Posterior cingulate gyrus (tissue), 11 donors: ENCODE measurements at regions not wholly inside any gene's neighbourhood (a gene's known extent, or its start where the extent isn't known, plus 50 kb on each side); places are given as distances from the start of the nearest gene placed in this dataset.

Experiments
- DNase-seq, 10 donors: peaks; one replicate each; pipeline versions ENCODE4 v3.0.0 to v3.0.0-alpha.2; 2020 to 2021; ENCODE audit warnings: mixed read lengths in 3 of 10
- intact Hi-C: fragments of 100-400 bp; cut with DNase I; formaldehyde crosslinking; loops from one replicate; pipeline ENCODE4 v1.15.1; 2023

- intact Hi-C loops: no loop called here
- DNase-seq: peak in 3 of 10 donors; percentile 62 to 91 (median 74)
Measured at GRCh38 chr18:10032331-10033015, 118.7 kb downstream of the VAPA start.

GRCh38 chr18:10033016-10033399 lies 119.2 kb downstream of the VAPA start:
- intact Hi-C loops: no loop called here
- peak in 1 of 10 donors; percentile 1 for DNase-seq

- DNase-seq: no peak
- intact Hi-C loops: no loop called here
Measured at GRCh38 chr18:10035281-10035991, 121.6 kb downstream of the VAPA start.

GRCh38 chr18:10036479-10036878 lies 122.7 kb downstream of the VAPA start:
- intact Hi-C loops: no loop called here
- no peak for DNase-seq

- no peak for DNase-seq
- intact Hi-C loops: no loop called here
Measured at GRCh38 chr18:10037181-10037580, 123.4 kb downstream of the VAPA start.

GRCh38 chr18:10038268-10038667 lies 124.5 kb downstream of the VAPA start:
- DNase-seq: no peak
- intact Hi-C loops: no loop called here

DNA sequence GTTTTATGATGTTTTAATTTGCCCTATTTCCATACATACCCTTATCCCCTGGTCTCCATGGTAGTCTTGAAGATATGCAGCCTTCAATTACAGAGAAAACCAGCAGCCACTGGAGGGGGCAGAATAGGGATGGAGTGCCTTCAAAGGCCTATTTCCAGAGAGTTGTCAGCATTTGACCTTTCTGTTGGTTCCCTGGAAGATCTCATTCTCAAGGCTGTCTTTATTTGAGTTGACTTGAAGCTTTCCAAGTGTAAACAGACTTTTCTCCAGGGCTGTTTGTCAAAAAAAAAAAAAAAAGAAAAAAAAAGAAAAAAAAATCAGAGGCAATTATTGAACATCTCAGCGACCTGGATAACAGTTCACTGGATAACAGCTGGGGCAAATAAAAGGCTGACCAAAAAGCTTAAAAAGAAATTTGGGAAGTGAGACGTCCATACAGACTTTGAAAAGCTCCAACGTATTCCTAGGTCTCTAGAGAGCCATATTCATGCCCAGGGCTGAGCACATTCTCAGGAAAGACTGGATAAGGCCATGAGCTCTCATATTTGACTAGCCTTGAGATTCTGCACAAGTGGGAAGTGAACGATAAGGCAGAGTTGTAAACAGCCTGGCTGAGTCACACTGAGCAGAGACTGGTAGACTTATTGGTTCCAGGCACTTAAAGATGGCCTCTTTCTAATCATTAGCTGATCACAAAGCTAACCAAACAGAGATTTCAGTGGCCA lies 126.6 kb downstream of the VAPA start:
- intact Hi-C loops: no loop called here
- no peak for DNase-seq

DNA sequence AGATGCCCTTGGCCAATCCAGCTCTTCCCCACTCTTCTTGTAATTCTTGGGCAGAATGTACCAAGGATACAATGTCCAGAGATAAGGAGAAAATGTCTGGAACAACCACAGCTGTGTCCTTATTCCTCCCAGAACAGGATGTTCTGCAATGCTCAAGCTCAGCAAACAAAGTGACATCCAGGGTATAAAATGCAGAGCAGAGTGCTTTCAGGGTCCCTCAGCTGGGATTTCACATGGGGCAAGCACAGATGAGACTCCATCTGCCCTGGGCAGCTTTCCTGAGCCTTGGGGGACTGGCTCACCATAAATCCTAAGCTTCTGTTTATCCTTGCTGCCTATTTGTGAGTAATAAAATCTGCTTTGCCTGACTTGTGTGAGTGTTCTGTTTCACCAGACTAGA lies 127.4 kb downstream of the VAPA start:
- intact Hi-C loops: no loop called here

DNA sequence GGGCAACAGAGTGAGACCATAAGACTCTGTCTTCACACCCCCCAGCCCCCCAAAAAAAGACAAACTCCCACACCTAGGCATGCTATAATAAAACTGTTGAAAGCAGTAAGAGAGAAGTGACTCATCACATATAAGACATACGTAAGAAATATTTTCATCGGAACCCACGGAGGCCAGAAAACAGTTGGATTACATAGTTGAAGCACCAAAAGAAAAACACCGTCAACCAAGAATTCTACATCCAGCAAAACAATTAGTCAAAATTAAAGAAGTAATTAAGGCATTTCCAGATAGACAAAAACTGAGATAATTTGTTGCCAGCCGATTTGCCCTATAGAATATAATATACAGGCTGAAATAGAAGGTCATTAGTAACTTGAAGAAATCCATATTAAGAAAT lies 128.7 kb downstream of the VAPA start:
- DNase-seq: no peak
- intact Hi-C loops: no loop called here

More for the DNA sequence above, 127.4 kb downstream of the VAPA start:
- DNase-seq: no peak

- no peak for DNase-seq
- intact Hi-C loops: no loop called here
Measured at GRCh38 chr18:10044054-10044453, 130.2 kb downstream of the VAPA start.

DNA sequence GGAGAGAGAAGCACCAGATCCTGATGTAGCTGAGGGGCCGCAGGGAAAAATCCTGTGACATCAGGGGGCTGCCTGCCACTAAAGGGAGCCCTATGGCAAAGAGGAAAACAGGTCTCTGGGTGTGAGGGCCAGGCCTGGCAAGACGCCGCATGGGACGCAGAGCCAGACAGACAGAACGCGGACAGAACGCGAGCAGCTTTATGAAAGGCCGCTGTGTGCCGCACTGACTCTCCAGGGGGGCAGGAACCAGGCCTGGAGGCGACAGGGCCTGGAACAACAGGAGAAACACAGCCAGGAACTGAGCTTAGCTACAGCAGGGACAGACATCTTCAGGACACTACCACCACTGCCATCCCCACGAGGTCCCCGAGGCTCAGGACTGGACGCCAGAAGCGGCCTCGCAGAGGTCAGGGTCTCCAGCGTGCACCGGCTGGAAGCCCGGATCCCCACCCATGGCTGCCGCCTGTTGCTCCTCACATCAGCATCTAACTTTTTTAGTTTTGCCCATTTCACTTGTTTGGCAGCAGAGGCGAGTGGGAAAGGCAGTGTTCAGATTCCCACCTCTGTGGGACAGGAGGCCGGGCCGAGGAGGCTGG lies 131.6 kb downstream of the VAPA start:
- peak in 8 of 10 donors; percentile 45 to 92 (median 72) for DNase-seq
- intact Hi-C loops: no loop called here

DNA sequence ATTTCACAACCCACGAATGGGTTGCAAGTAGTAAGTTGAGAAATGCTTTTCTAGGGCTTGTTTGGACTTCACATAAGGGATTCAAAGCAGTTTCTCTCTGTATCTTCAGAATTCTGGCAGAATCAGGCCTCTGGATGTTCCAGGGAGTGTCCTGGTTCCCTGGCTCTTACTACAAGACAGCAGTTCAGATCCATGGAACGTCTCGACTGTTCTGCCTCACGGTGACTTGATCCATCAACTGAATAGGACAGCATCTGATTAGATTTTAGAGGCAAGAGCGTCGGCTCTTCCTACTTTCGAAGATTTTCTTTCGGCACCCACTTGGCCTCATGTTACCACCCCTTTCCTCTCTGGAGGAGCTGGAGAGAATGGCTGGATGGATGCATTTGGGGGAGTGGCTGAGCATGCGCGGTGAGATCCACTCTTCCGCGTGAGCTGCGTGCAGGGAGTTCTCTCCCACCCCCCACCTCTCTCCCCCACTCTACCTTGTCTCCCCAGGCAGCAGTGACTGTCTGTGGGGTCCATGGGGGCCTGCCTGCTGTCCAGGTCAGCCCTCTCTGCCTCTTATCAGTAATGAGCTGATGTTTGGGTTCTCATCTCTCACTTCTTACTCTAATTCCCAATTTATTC lies 132.5 kb downstream of the VAPA start:
- intact Hi-C loops: no loop called here

DNA sequence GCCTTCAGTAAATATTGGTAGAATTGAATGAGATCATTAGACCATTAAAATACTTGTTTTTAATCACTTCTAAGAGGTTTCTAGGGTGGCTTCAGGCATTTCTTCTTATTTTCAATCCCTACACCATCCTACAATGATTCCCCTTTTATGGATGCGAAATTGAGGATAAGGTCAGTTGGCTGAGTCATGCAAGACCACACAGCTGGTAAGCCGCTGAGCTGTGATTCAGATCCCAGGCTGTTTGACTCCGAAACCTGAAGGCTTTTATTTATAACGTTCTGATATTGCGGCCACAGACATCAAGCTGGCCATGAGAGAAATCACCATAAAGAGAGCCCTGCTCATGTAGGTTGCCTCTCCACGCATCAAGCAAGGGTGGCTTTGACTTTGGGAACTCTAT lies 133.4 kb downstream of the VAPA start:
- intact Hi-C loops: no loop called here
- DNase-seq: no peak

More for the DNA sequence above, 132.5 kb downstream of the VAPA start:
- no peak for DNase-seq

DNA sequence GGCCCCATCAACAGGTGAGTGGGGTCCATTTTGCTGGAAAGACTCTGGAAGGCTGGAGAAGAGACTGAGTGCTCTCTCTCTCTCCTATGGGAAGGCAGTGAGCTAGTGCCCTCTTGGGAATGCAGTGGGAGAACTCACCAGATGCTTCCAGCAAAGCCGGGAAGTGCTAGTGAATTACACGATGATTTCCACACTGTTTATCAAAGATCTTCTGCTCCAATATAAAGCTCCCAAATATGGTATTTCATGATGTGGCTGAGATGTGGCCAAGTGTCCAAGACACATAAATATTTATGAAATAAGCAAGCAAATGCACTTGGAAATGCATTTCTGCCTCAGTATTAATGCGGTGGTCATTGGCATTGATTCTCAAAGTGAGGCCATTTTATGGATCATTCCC lies 135.9 kb downstream of the VAPA start:
- DNase-seq: peak in 1 of 10 donors; percentile 62
- intact Hi-C loops: loop anchor here (5.0 kb wide), 1 partner anchor 403 kb away; the partner anchor contains the start of gene APCDD1

DNA sequence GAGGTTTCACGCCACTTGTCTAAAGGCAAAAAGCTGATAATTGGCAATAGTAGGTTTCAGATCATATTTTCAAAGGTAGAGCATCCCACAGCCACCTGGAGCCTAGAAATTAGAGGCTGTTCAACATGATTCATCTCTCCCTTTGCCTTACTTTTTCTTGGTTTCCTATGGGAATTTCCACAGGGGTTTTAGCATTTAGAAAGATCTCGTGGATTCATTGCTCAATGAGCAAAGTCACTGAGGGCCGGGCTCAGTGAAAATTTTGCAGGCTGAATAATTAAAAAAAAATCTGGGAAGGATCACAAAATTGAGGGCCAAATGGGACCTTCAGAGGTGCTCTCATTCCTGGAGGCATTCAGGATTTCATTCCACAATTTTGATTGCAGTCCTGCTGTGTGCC lies 137.1 kb downstream of the VAPA start:
- intact Hi-C loops: loop anchor here (5.0 kb wide), 1 partner anchor 401 kb away; the partner anchor contains the start of gene APCDD1
- DNase-seq: no peak

DNA sequence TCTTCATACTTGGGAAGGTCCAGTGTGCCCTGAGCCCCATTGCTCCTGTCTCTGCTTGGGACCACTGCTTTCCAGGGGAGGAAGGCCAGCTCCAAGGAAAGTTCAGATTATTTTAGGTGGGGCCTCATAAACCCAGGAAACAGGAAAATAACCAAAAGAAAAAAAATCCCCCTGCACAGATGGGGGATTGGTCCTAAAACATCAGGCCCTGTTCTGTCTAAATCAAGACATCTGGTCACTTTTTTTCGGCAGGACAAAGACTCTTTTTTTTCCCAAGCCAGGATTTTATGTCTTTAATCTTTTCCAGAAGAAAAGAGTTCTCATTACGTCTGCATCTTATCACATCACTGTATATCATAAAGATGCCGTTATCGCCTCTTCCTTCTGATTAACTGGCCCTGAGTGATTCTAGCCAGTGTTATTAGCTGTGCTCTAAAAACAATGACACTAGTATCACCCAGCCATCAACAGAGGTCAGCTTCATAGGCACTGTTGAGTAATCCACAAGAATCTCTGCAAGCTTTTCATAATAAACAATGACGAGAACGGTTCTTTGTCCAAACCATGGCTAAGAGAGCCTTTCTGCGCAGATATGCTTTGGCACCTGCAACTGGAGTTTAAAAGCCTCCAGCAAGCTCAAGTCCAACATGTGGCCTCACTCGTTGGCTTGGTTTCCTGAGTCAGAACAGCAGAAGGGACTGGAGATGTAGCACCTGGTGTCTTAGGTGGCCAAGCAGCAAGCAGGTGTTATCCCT lies 138.2 kb downstream of the VAPA start:
- intact Hi-C loops: loop anchor here (5.0 kb wide), 1 partner anchor 400 kb away; the partner anchor contains the start of gene APCDD1
- peak in 4 of 10 donors; percentile 21 to 88 (median 58) for DNase-seq

- intact Hi-C loops: loop anchor here (5.0 kb wide), 1 partner anchor 399 kb away; the partner anchor contains the start of gene APCDD1
- DNase-seq: no peak
Measured at GRCh38 chr18:10052871-10053270, 139.1 kb downstream of the VAPA start.

GRCh38 chr18:10053861-10054260 lies 140.0 kb downstream of the VAPA start:
- DNase-seq: no peak
- intact Hi-C loops: loop anchor here (5.0 kb wide), 1 partner anchor 398 kb away; the partner anchor contains the start of gene APCDD1

DNA sequence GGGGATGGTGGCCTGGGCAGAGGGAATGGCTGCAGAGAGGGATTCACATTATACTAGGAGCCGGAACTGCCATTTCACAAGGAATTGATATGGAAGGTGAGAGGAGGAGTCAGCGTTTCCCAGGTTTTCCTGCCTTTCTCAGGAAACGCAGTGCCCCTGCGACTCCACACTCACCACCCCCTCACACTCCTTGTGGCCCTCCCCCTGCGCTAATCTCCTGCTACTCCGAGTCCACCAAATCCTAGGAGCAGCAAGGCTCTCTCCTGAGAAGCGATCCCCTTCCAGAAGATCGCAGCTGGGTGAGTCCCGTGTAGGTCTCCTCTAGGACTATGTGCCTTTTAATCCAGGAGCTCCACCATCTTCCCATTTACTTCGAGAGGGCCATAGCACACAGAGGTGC lies 140.6 kb downstream of the VAPA start:
- intact Hi-C loops: loop anchor here (5.0 kb wide), 1 partner anchor 398 kb away; the partner anchor contains the start of gene APCDD1
- DNase-seq: no peak
